SK-N-SH (cell line): ENCODE measurements at regions not wholly inside any gene's neighbourhood (a gene's known extent, or its start where the extent isn't known, plus 50 kb on each side); places are given as distances from the start of the nearest gene placed in this dataset.

Experiments
- CTCF ChIA-PET: fragments of 300-600, 350-600 bp; formaldehyde crosslinking; extraction: SDS; loops from one replicate; lab custom pipeline; 2021; lab: Yijun Ruan, JAX
- POLR2A ChIA-PET: fragments of 350-600 bp; sonication (Branson Sonifier 250); formaldehyde crosslinking; extraction: SDS; loops from one replicate; lab custom pipeline; 2020; ENCODE audit warnings: antibody characterized with exemption, inconsistent platforms; lab: Yijun Ruan, JAX
- DNase-seq: peaks from one replicate; pipeline ENCODE4 v3.0.0; 2012
- H2AFZ ChIP-seq: fragments of 200-600 bp; sonication (generic); 2 replicates; pipeline ENCODE4 v1.8.1; 2016; ENCODE audit warnings: antibody characterized with exemption, mild to moderate bottlenecking, low read depth
- H3F3A ChIP-seq: fragments of 200-600 bp; sonication (generic); replicated peaks from 2 replicates; pipeline ENCODE3; 2016; ENCODE audit warnings: antibody characterized with exemption, mild to moderate bottlenecking; ENCODE audit not compliant: insufficient read depth
- H3K27ac ChIP-seq, 2 experiments: fragments of 200-500 bp in 1 of 2; fragments of 200-600 bp in 1 of 2; sonication (Bioruptor generic) in 1 of 2; sonication (generic), shearing (Covaris generic) in 1 of 2; 2 replicates each; pipeline versions ENCODE4 v1.5.1 to v1.6.1; 2014 to 2016; ENCODE audit warnings: low read depth in 2 of 2, inconsistent platforms in 1 of 2, low read length in 1 of 2, mild to moderate bottlenecking in 1 of 2, mixed read lengths in 1 of 2
- H3K27me3 ChIP-seq: fragments of 200-600 bp; sonication (generic), shearing (Covaris generic); 2 replicates; pipeline ENCODE4 v1.6.1; 2016; ENCODE audit warnings: mixed run types; ENCODE audit not compliant: insufficient read depth
- H3K36me3 ChIP-seq, 2 experiments: fragments of 200-500 bp in 1 of 2; fragments of 200-600 bp in 1 of 2; sonication (Bioruptor generic) in 1 of 2; sonication (generic) in 1 of 2; replicated peaks in 1 of 2; 2 replicates each; pipeline versions ENCODE3 to v1.5.1; 2014 to 2016; ENCODE audit warnings: low read length in 1 of 2, mild to moderate bottlenecking in 1 of 2; ENCODE audit not compliant: insufficient read depth in 2 of 2, control insufficient read depth in 1 of 2
- H3K4me1 ChIP-seq, 2 experiments: fragments of 200-500 bp in 1 of 2; fragments of 200-600 bp in 1 of 2; sonication (Bioruptor generic) in 1 of 2; sonication (generic), shearing (Covaris generic) in 1 of 2; 2 replicates each; pipeline versions ENCODE4 v1.5.1 to v1.6.1; 2014 to 2016; ENCODE audit warnings: low read depth in 1 of 2, low read length in 1 of 2, mixed run types in 1 of 2; ENCODE audit not compliant: insufficient read depth in 2 of 2, control insufficient read depth in 1 of 2
- H3K4me2 ChIP-seq: fragments of 200-600 bp; sonication (generic), shearing (Covaris generic); 2 replicates; pipeline ENCODE4 v1.6.1; 2017; ENCODE audit warnings: mixed run types
- H3K4me3 ChIP-seq, 2 experiments: fragments of 200-500 bp in 1 of 2; fragments of 200-600 bp in 1 of 2; sonication (Bioruptor generic) in 1 of 2; sonication (generic), shearing (Covaris generic) in 1 of 2; 2 replicates each; pipeline versions ENCODE4 v1.5.1 to v1.8.1; 2014 to 2016; ENCODE audit warnings: low read depth in 2 of 2, inconsistent platforms in 1 of 2, low read length in 1 of 2, mild to moderate bottlenecking in 1 of 2, mixed read lengths in 1 of 2, moderate library complexity in 1 of 2
- H3K79me2 ChIP-seq: fragments of 200-600 bp; sonication (generic); 2 replicates; pipeline ENCODE4 v1.8.1; 2017; ENCODE audit warnings: mild to moderate bottlenecking; ENCODE audit not compliant: insufficient read depth
- H3K9ac ChIP-seq: fragments of 200-600 bp; sonication (generic); 2 replicates; pipeline ENCODE4 v1.6.1; 2017; ENCODE audit warnings: mixed run types
- H3K9me2 ChIP-seq: fragments of 200-600 bp; sonication (generic); 2 replicates; pipeline ENCODE4 v1.6.1; 2017; ENCODE audit warnings: mixed run types
- H3K9me3 ChIP-seq: fragments of 200-600 bp; sonication (generic); 2 replicates; pipeline ENCODE4 v1.6.1; 2017; ENCODE audit warnings: mixed run types, mild to moderate bottlenecking, moderate library complexity
- H4K20me1 ChIP-seq: fragments of 200-600 bp; sonication (generic); 2 replicates; pipeline ENCODE4 v1.6.1; 2017; ENCODE audit warnings: mild to moderate bottlenecking, mixed run types; ENCODE audit not compliant: insufficient read depth
- CHD2 ChIP-seq: fragments of 150-350 bp; IDR thresholded peaks from 2 replicates; pipeline ENCODE4 v1.6.1; 2018; ENCODE audit warnings: low read length; ENCODE audit not compliant: partially characterized antibody
- ELF1 ChIP-seq: IDR thresholded peaks from 2 replicates; pipeline ENCODE4 v1.4.0; 2012
- EZH2phosphoT487 ChIP-seq: fragments of 200-600 bp; sonication (generic); IDR thresholded peaks from 2 replicates; pipeline ENCODE4 v1.6.1; 2017; ENCODE audit warnings: low read depth, mixed run types, mild to moderate bottlenecking, antibody characterized with exemption, moderate library complexity, borderline replicate concordance
- FOXJ3 ChIP-seq: sonication (generic); formaldehyde crosslinking; IDR thresholded peaks from 2 replicates; pipeline ENCODE4 v1.5.1; 2020; ENCODE audit warnings: mild to moderate bottlenecking, missing genetic modification reagents
- GABPA ChIP-seq: IDR thresholded peaks from 2 replicates; pipeline ENCODE4 v1.4.0; 2012; ENCODE audit warnings: low read depth, mild to moderate bottlenecking
- NRF1 ChIP-seq: IDR thresholded peaks from 2 replicates; pipeline ENCODE4 v1.6.1; 2012; ENCODE audit warnings: low read depth, mild to moderate bottlenecking, low read length
- RXRA ChIP-seq: IDR thresholded peaks from 2 replicates; pipeline ENCODE4 v1.4.0; 2012; ENCODE audit warnings: low read depth, mild to moderate bottlenecking, borderline replicate concordance
- WGBS: methylation state at CpG from one replicate; pipeline ENCODE4 v1.1.6; 2017; ENCODE audit warnings: low lambda C conversion rate; 5-methylcytosine and 5-hydroxymethylcytosine counted together
- TF ChIP-seq, protein P1 (sequence below): IDR thresholded peaks from 2 replicates; pipeline ENCODE4 v1.4.0; 2012; ENCODE audit warnings: low read depth, borderline replicate concordance
- TF ChIP-seq, protein P2 (sequence below): fragments of 200-600 bp; sonication (generic); IDR thresholded peaks from 2 replicates; pipeline ENCODE4 v1.6.1; 2017; ENCODE audit warnings: antibody characterized with exemption, mild to moderate bottlenecking, moderate library complexity
- TF ChIP-seq, protein P3 (sequence below): IDR thresholded peaks from 2 replicates; pipeline ENCODE4 v1.4.0; 2012; ENCODE audit warnings: low read depth, borderline replicate concordance
- TF ChIP-seq, protein P4 (sequence below): IDR thresholded peaks from 2 replicates; pipeline ENCODE4; 2012
- TF ChIP-seq, protein P5 (sequence below): fragments of 150-350 bp; IDR thresholded peaks from 2 replicates; pipeline ENCODE4 v1.6.1; 2016; ENCODE audit warnings: mild to moderate bottlenecking, low read depth, low read length

- Histone ChIP-seq H3K27me3 (no peaks in the 10 kb centered on the region), H3K4me1 (no peaks in the 10 kb centered on the region), H3K27ac (no peak overlapping the region), H3K4me3 (no peak overlapping the region), H3K9ac (no peak overlapping the region), H2AFZ (no peak overlapping the region), H4K20me1 (no peaks in the 10 kb centered on the region), H3K79me2 (no peaks in the 10 kb centered on the region), H3K9me2 (no peaks in the 10 kb centered on the region), H3K36me3 (no peaks in the 10 kb centered on the region), H3K9me3 (no peaks in the 10 kb centered on the region), H3K4me2 (no peak overlapping the region), H3F3A (no peaks in the 10 kb centered on the region)
- 20% methylated on average over 2 of the region's 2 CpGs for WGBS
- TF ChIP-seq, protein P1, sequence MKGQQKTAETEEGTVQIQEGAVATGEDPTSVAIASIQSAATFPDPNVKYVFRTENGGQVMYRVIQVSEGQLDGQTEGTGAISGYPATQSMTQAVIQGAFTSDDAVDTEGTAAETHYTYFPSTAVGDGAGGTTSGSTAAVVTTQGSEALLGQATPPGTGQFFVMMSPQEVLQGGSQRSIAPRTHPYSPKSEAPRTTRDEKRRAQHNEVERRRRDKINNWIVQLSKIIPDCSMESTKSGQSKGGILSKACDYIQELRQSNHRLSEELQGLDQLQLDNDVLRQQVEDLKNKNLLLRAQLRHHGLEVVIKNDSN = no peak
- TF ChIP-seq ELF1 = no peak
- TF ChIP-seq, protein P2, sequence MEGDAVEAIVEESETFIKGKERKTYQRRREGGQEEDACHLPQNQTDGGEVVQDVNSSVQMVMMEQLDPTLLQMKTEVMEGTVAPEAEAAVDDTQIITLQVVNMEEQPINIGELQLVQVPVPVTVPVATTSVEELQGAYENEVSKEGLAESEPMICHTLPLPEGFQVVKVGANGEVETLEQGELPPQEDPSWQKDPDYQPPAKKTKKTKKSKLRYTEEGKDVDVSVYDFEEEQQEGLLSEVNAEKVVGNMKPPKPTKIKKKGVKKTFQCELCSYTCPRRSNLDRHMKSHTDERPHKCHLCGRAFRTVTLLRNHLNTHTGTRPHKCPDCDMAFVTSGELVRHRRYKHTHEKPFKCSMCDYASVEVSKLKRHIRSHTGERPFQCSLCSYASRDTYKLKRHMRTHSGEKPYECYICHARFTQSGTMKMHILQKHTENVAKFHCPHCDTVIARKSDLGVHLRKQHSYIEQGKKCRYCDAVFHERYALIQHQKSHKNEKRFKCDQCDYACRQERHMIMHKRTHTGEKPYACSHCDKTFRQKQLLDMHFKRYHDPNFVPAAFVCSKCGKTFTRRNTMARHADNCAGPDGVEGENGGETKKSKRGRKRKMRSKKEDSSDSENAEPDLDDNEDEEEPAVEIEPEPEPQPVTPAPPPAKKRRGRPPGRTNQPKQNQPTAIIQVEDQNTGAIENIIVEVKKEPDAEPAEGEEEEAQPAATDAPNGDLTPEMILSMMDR = no peak
- TF ChIP-seq CHD2 = no peak
- no peak for TF ChIP-seq NRF1
- TF ChIP-seq, protein P3, sequence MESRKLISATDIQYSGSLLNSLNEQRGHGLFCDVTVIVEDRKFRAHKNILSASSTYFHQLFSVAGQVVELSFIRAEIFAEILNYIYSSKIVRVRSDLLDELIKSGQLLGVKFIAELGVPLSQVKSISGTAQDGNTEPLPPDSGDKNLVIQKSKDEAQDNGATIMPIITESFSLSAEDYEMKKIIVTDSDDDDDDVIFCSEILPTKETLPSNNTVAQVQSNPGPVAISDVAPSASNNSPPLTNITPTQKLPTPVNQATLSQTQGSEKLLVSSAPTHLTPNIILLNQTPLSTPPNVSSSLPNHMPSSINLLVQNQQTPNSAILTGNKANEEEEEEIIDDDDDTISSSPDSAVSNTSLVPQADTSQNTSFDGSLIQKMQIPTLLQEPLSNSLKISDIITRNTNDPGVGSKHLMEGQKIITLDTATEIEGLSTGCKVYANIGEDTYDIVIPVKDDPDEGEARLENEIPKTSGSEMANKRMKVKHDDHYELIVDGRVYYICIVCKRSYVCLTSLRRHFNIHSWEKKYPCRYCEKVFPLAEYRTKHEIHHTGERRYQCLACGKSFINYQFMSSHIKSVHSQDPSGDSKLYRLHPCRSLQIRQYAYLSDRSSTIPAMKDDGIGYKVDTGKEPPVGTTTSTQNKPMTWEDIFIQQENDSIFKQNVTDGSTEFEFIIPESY = no peak
- no peak for TF ChIP-seq FOXJ3 (CRISPR knock-in tag)
- no peak for TF ChIP-seq GABPA
- TF ChIP-seq EZH2phosphoT487 = no peak
- no peak for TF ChIP-seq RXRA
- TF ChIP-seq, protein P4, sequence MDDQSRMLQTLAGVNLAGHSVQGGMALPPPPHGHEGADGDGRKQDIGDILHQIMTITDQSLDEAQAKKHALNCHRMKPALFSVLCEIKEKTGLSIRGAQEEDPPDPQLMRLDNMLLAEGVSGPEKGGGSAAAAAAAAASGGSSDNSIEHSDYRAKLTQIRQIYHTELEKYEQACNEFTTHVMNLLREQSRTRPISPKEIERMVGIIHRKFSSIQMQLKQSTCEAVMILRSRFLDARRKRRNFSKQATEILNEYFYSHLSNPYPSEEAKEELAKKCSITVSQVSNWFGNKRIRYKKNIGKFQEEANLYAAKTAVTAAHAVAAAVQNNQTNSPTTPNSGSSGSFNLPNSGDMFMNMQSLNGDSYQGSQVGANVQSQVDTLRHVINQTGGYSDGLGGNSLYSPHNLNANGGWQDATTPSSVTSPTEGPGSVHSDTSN = no peak
- TF ChIP-seq, protein P5, sequence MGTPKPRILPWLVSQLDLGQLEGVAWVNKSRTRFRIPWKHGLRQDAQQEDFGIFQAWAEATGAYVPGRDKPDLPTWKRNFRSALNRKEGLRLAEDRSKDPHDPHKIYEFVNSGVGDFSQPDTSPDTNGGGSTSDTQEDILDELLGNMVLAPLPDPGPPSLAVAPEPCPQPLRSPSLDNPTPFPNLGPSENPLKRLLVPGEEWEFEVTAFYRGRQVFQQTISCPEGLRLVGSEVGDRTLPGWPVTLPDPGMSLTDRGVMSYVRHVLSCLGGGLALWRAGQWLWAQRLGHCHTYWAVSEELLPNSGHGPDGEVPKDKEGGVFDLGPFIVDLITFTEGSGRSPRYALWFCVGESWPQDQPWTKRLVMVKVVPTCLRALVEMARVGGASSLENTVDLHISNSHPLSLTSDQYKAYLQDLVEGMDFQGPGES = no peak
- ChIA-PET POLR2A (no interaction called here), CTCF (interaction anchor here (1.4 to 1.7 kb wide), 2 partner anchors 9 to 234 kb away, joined by 5 to 6 read pairs; no protein-coding TSS in a partner anchor)
- no peak for DNase-seq
Observed at GRCh38 chr5:75940418-75940817, 142.8 kb upstream of the SV2C start.
